HG02678 (cell line): ENCODE measurements at regions not wholly inside any gene's neighbourhood (a gene's known extent, or its start where the extent isn't known, plus 50 kb on each side); places are given as distances from the start of the nearest gene placed in this dataset.
"Not testable (repeated sequence)": the region's sequence is repeated elsewhere in the genome, so short reads cannot be mapped to it uniquely, and the experiment has no call there.

Source experiments
- ATAC-seq: cut with Tn5 transposase; IDR thresholded peaks from one replicate; pipeline ENCODE4 v1.9.1; 2021; ENCODE audit warnings: mild to moderate bottlenecking, moderate library complexity; ENCODE audit not compliant: unreplicated experiment

DNA sequence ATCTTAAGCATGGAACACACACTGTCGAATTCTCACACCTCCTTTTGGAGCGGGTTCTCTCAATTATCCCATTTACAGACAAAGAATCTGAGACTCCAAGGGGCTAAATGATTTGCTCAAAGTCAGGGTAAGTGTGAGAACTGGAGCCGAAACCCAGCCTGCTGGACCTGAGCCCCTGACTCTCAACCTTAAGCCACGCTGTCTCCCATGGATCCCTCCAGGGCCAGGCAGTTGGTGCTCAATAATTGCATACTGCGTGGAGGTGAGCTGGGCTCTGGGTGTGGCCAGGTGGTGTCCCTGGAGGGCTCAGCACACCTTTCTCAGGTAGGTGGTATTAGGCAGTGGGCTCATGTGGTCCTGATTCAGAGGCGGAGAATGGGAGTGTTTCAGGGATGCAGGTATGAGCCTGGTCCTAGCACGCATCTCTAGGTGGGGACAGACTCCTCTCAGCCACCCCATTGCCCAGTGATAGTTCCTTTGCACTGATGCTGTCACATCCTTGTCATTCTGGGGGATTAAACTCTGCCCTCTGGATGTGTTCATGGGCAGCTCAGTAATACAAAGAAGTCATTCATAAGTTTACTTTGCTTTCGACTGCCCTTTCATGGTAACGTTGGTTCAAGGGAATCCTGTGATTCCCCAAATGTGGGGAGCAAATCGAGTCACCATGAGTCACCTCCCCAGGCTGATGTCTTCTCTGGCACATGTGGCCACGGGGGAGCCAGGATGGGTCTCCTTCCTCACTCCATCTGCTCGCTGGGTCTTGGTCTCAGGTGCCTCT, 399.5 kb upstream of the TNRC6C start:
- ATAC-seq = no peak

DNA sequence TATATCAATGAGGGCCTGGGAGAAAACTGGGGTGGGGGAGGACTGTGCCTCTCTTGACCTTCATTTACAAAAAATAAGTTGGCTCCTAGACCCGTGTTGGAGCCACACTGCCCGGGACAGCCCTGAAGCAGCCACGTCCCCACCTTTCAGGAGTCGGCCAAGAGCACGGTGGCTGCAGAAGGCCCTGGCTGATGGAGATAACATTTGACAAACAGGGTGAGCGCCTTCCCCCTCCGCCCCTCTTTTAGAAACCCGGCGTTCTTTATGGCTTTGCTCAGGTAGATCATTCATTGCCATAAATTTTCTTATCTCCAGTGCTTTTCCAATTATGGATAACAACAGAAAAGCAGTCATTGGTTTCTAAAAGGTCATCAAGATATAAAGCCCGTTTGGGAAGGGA, 398.1 kb upstream of the TNRC6C start:
- no peak for ATAC-seq

DNA sequence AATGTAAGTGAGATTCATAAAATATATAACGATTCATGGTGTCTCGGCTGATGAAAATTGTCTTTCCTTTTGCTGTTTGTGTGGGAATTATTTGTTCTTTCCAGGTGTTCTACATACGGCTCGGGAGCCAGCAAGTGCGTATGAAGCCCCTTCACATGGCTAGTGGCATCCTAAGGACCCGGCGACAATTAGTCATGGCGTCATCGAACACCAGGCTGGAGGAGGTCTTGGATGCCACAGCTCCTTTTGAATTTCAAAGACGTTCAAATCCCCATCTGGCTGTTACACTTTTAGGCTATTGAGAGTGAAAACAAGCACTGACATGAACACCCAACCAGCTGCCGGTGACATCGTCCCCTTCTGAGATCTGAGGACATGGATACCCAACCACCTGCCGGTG, 397.7 kb upstream of the TNRC6C start:
- ATAC-seq = no peak

DNA sequence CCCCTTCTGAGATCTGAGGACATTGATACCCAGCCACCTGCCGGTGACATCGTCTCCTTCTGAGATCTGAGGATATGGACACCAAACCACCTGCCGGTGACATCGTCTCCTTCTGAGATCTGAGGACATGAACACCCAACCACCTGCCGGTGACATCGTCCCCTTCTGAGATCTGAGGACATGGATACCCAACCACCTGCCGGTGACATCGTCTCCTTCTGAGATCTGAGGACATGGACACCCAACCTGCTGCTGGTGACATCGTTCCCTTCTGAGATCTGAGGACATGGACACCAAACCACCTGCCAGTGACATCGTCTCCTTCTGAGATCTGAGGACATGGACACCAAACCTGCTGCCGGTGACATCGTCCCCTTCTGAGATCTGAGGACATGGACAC, 396.1 kb upstream of the TNRC6C start:
- not testable (repeated sequence) for ATAC-seq

DNA sequence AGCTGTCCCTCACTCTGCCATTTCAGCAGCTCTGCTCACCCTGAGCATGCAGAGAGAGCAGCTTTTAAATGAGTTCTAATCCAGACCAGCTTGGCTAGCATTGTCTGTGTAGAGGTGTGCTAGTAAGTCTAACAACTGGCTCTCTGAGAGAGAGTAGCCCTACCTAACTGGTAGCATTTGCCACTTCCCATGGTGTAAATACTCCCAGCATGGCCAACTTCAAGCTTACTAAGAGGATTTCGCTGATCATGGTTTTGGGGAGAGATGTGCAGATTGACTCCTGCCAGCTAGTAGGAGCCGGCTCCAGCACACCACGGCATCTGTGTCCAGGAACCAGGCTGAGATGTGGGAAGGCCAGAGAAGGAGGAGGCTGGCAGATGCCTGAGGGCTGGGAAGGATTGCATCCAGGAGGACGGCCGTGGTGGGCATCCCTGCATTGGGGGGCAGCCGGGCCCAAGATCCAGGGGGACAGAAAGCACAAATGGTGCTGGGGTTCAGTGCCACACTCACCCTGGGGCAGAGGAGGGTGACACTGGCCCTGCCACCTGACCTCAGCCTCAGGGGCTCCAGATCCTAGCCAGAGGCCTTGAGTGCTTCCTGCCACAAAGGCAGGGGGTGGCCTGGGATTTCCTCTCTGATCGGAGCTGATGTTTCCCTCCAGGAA, 394.9 kb upstream of the TNRC6C start:
- ATAC-seq = no peak

DNA sequence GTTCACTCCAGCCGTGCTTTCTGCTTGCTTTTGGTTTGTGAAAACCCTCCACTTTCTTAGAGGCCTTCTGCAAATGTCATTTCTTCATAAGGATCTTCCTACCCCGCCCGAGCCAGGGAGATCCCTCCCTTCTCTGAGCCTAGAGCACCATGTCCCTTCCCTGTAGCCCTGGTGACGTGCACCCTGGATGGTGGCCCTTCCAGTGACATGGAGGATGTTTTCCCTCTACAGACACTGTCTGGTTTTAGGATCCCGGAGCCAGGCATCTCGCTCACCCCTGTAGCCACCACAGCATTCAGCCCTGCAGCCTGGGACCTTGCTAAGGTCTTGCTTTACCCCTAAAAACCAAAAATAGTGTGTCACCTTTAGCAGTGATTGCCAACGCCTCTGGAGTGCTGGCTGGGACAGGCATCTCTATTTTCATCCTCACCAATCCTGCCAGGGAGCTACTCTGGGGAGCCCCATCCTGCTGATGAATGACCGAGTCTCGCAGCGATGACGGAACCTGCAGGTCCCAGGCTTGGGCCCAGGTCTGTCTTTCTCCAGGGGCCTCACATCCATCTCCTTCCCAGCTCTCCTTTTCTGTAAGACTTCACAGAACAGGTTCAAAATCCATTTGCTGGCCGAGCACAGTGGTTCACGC, 394.1 kb upstream of the TNRC6C start:
- no peak for ATAC-seq

DNA sequence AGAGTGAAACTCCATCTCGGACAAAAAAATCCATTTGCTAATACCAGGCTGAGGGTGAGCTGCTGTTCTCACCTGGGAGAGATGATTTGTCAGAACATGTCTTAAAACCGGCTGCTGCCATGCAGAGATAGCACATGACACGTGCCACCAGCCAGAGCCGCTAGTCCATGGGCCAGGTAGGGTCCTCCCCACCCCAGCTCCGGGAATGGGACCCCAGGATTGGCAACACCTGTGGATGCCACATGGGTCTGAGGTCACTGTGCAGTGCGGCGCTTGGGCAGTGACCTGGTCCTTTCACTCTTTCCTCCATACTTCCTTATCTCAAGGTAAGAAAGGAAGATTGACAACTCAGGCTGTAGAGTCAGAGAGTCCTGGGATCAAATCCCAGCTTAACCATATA, 393.3 kb upstream of the TNRC6C start:
- no peak for ATAC-seq

DNA sequence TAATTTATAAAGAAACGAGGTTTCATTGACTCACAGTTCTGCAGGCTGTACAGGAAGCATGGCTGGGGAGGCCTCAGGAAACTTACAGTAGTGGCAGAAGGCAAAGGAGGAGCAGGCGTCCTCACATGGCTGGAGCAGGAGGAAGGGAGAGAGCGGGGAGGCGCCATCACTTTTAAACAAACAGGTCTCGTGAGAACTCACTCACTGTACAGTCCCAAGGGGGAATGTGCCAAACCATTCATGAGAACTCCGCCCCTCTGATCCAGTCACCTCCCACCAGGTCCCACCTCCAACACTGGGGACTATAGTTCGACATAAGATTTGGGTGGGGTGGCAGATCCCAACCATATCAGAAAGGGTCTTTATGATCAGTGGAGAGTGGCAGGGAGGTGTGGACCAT, 392.4 kb upstream of the TNRC6C start:
- no peak for ATAC-seq

DNA sequence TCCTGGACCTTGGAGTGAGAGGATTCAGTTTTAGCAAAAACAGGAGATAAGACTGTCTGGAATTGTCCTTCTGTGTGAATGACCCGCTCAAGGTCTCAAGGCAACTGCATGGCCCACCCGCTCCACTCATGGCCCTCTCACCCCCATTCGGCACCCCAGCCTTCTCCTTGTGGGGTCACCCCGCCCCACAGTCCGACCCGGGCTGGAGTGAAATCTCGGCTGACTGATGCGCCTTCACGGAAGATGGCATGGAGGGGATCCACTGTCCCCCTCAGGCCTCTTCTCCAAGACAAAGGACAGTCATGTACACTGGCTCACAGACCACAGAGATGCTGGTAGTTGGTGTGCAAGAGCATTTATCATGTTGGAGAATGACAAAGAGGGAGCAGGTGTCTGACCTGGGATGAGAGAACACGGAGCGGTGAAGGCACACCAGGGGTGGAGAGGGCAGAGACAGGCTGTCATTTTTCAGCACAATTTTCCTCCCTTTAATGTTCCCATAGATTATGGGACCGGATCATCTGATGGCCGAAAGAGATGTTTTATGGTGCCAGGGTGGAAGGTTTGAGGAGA, 391.9 kb upstream of the TNRC6C start:
- ATAC-seq = no peak

DNA sequence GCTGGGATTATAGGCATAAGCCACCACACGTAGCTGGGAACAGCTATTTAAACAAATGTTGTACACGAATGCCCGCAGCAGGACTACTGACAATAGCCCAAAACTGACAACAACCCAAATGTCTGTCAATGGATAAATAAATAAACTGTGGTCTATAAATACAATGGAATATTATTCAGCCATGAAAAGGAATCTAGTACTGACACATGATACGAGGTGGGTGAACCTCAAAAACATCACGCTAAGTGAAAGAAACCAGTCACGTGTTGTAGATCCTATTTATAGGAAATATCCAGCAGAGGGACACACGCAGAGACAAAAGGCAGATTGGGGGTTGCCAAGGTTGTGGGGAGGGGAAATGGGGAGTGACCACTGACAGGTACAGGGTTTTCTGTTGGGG, 390.0 kb upstream of the TNRC6C start:
- no peak for ATAC-seq

DNA sequence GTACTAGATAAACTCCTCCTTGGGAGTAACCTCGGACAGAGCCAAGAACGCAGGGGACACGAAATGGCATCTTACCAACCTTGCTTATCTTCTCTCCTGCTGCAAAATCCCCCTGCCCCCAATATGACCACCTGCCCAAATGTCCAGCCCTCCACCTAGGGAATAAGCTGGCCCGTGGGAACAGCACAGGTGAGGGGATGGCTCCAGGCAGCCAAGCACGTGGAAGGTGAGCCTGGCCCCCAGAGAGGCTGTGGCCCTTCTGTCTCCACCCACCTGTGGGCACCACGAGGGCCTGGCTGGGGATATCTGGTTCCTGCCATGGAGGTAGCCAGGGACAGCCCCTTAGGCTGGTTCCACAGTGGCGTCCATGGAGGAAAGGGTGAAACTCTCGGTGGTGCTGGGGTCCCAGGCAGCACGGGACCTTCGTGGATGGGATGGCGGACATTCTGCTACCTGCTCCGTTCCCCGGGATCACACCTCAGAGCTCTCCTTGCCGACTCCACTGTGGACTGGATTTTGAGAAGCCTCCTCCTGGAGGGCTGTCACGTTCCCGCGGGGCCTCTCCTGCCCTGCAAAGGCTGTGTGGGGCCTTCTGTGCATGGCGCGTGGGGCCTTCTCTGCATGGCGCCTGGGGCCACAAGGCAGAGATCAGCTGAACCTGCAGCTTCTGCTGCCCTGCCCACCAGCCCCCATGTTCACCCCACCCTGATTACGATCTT, 388.5 kb upstream of the TNRC6C start:
- ATAC-seq = no peak

DNA sequence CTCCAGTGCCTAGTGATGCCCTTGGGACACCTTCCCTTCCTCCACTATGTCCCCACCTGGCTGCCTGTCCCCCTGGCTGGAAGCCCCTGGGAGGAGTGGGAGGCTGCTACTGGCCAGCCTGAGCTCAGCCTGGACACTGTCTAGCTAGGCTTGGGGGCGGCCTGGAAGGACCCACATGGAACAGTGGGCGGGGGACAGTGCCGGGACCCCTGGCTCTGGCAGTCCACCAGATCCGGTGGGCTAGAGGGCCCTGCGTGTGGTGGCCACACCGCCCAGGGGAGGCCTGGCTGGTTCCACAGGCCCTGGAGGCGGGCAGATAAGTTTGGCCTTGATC, 388.0 kb upstream of the TNRC6C start:
- no peak for ATAC-seq

DNA sequence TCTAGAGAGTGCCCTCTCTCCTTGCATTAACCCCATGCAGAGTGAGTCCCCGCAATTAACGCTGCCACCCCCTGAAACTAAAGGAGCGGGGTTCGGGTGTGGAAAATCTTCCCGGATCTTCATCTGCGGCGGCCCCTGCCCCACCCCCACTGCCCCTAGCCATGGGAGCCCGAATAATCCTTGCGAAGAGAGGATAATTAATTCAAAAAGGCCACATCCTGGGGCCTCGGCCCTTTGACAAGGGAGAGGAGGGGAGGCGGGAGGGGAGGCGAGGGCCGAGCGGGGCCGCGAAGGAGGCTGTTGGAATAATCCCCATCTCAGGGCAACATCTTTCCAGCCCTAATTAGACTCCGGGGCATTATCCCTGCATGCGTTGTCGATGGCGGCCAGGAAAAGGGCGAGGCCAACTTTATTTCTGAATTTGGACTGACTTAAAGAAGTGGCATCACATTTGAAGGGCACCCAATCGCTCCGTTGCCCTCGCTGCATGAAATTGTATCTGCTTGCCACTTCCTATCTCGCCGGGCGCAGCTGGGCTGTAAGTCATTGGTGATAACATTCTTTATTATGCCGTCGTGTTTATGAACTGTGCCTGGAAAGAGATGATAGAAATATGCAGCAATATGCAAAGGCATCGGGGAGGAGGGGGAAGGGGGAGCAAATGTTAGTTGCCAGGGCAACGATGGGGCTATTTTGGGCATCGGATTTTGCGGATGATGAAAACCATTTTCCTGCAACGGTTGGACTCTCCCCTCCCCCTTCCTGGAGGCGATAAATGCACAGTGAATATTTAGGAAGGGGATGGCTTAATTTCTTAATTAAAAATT, 387.1 kb upstream of the TNRC6C start:
- ATAC-seq = no peak

DNA sequence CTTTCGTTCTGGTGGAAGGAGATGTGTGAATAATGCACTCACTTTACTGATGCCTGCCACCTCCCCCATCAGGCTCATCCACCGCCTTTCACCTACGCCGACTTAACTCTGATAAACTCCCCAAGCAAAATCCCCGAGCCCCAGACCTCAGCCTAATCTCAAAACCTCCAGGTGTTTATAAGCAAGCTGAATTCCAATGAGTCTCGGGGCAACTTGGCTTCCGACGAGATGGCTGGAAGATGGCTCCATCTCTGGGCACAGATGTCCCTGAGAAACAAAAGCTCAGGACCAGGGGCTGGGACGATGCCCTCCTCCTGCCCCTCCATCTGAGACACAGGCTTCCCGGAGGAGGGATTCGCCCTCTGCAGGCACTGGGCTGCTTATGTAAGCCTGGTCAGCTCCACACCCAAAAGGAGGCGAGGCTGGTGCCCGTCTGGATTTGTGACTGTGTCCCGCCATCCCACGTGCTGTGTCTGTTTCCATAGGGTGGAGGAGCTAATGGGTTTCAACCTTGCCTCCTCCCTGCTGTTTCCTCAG, 386.4 kb upstream of the TNRC6C start:
- ATAC-seq = no peak

DNA sequence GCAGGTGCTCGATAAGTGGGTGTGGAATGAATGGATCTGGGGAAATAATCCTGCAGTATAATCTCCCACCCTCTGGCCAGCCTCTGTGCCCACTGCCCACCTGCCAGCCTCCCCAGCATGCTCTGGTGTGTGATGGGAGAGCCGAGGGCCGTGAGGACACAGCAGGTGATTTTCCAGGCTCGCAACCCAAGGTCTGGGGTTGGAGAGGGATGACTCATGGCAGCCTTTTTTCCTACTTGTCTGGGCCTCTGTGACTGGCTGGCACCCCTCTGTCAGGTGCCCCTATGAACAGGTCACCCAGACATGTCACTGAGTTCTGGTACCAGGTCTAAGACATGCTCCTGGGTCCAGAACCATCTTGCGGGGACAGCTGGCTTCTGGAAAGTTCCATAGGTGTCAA, 385.7 kb upstream of the TNRC6C start:
- ATAC-seq = no peak

DNA sequence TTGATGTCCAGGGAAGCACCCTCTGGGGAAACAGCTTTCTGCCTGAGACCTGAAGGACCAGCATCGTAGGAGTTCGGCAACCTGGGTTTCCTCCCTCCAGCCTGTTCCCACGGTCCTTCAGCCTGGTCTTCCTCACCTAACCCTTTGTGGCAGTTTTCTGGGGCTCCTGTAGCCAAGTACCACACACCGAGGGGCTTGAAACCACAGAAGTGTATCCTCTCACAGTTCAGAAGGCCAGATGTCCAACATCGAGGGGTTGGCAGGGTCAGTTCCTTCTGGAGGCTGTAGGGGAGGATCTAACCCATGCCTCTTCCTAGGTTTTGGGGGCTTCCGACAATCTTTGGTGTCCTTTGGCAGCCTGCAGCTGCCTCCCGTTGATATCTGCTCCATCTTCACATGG, 381.0 kb upstream of the TNRC6C start:
- no peak for ATAC-seq

DNA sequence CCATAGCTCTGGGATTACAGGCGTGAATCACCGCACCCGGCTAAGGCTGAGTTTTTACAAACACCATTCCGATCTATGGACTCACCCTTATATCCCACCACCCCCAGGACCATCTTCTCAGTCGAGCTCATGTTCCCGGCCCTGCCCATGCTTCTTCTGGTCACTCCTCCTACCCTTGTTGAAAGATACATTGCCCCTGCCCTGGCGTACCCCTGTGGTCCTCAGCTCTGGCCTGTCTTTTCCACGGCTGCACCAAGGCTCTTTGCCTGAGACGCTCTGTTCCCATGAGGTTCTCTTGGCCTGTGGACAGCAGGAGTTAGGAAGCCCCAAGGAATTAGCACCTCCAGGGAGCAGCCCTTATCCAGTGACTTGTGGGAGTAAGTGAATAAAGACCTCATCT, 379.4 kb upstream of the TNRC6C start:
- ATAC-seq = no peak

DNA sequence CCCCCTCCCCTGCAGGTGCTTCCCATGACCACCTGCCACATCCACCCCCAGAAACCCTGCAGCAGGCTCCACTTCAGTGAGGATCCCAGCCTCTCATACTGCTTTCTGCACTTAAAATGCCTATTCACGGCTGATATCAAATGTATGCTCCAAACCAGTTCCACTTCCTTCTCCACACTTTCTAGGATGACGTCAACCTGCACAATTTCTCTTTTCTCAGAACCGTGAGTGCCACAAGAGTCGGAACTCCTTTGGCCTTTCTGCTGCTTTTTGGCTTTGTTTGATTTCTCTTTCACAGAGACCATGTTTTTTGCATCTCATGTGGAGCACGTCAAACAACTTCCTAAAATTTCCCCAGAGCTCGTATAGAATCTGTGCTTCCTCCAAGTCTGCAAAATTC, 378.8 kb upstream of the TNRC6C start:
- no peak for ATAC-seq

DNA sequence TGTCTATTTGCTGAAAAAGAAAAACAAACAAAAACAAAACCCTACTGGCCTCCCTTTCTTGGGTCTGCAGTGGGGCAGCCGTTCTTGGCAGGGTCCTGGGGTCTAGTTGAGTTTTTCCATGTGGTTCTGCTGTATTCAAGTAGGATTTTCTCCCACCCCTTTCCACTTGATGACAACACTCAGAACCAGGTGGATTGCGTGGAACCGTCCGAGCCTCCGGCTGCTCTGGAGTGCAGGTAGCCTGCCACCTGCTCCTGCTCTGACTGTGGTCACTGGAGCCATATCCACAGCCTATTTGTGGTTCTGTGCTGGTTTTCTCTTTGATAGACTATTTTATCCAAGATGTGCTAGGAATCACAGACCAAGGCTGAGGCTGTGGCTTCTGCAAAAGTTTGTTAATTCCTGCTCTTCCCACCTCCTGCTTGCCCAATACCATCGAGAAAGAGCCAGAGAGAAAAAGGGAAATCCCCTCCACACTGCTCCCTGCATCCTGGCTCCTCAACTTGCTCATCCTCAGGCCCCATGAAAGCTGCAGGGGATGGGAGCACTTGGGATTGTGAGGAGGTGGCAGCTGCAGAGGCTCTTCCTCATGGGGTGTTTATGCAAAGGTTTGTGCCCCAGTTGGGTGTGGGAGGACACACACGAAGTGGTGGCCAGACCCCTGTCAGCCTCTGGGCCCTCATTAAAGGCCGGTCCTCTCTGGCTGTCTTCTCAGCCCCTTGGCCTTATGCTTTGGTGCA, 377.8 kb upstream of the TNRC6C start:
- ATAC-seq = no peak

DNA sequence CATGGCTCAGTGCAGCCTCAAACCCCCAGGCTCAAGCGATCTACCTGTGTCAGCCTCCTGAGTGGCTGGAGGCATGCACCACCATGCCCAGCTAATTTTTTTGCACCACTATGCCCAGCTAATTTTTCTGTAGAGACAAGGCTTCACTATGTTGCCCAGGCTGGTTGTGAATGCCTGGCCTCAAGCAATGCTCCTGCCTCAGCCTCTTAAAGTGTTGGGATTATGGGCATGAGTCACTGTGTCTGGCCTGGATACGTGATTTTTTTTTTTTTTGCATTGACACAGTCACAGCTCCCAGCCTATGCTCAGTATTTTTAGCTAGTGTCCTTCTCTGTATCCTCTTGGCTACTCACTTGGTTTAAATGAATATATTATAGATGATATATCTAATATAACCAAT, 377.0 kb upstream of the TNRC6C start:
- ATAC-seq = no peak
